Esophagus muscularis mucosa (tissue), 4 donors: ENCODE measurements at regions not wholly inside any gene's neighbourhood (a gene's known extent, or its start where the extent isn't known, plus 50 kb on each side); places are given as distances from the start of the nearest gene placed in this dataset.

Experiments used
- DNase-seq: peaks from one replicate; pipeline ENCODE4 v3.0.0-alpha.2; 2017; ENCODE audit errors: extremely low spot score
- H3K27ac ChIP-seq, 4 donors: fragments of 200-600 bp; sonication (generic); replicated peaks in 1 of 4; 1 replicate in 3 of 4; 2 replicates in 1 of 4; pipeline ENCODE4 v1.5.1; 2016 to 2019; ENCODE audit warnings: mild to moderate bottlenecking in 1 of 4
- H3K27me3 ChIP-seq, 4 donors: fragments of 200-600 bp; sonication (generic); one replicate each; pipeline versions ENCODE4 v1.5.1 to v1.6.0; 2016 to 2019
- H3K36me3 ChIP-seq, 4 donors: fragments of 200-600 bp; sonication (generic); one replicate each; pipeline ENCODE4 v1.5.1; 2016 to 2019
- H3K4me1 ChIP-seq, 4 donors: fragments of 200-600 bp; sonication (generic); one replicate each; pipeline ENCODE4 v1.5.1; 2016 to 2019
- H3K4me3 ChIP-seq, 4 donors: fragments of 200-600 bp; sonication (generic); 1 replicate in 2 of 4; 2 replicates in 2 of 4; pipeline ENCODE4 v1.5.1; 2016 to 2019; ENCODE audit warnings: mild to moderate bottlenecking in 4 of 4, moderate library complexity in 1 of 4
- H3K9me3 ChIP-seq, 4 donors: fragments of 200-600 bp; sonication (generic); 1 replicate in 3 of 4; 2 replicates in 1 of 4; pipeline ENCODE4 v1.5.1; 2016 to 2019
- CTCF ChIP-seq, 3 experiments: fragments of 200-600 bp in 2 of 3; fragments of 450-650 bp in 1 of 3; sonication (generic) in 2 of 3; IDR thresholded peaks; one replicate each; pipeline ENCODE4 v1.5.1; 2017 to 2019; ENCODE audit warnings: antibody characterized with exemption in 3 of 3, mild to moderate bottlenecking in 2 of 3, moderate library complexity in 1 of 3
- EP300 ChIP-seq: sonication (generic); formaldehyde crosslinking; IDR thresholded peaks from one replicate; pipeline ENCODE4 v1.6.1; 2017; ENCODE audit warnings: antibody characterized with exemption
- POLR2A ChIP-seq: fragments of 450-650 bp; IDR thresholded peaks from one replicate; pipeline ENCODE4 v1.6.1; 2017; ENCODE audit warnings: antibody characterized with exemption, moderate library complexity, mild to moderate bottlenecking, low read depth
- POLR2AphosphoS5 ChIP-seq, 2 donors: sonication (generic); formaldehyde crosslinking; IDR thresholded peaks; one replicate each; pipeline ENCODE4 v1.6.1; 2017; ENCODE audit warnings: antibody characterized with exemption in 2 of 2
- WGBS: methylation state at CpG from one replicate; pipeline ENCODE4 v1.1.5; 2018; 5-methylcytosine and 5-hydroxymethylcytosine counted together
- intact Hi-C: fragments of 100-400 bp; cut with DNase I; formaldehyde crosslinking; loops from one replicate; pipeline ENCODE4 v1.15.1; 2023

- TF ChIP-seq CTCF (IDR thresholded peaks at IDR 0.05) = no peak
- no peak for TF ChIP-seq POLR2AphosphoS5 (IDR thresholded peaks at IDR 0.05)
- no peak for TF ChIP-seq POLR2A
- no peak for TF ChIP-seq EP300
- H3K36me3 ChIP-seq = no peaks in the 10 kb centered on the region
- no peak overlapping the region for H3K4me3 ChIP-seq
- intact Hi-C loops = no loop called here
- no peaks in the 10 kb centered on the region for H3K27me3 ChIP-seq
- no peaks in the 10 kb centered on the region for H3K9me3 ChIP-seq
- no peaks in the 10 kb centered on the region for H3K4me1 ChIP-seq
- H3K27ac ChIP-seq = no peak overlapping the region
- DNase-seq = no peak
These were observed 567.9 kb downstream of the CDH9 start for GRCh38 chr5:26470439-26470838.

GRCh38 chr5:26439121-26439520 lies 599.3 kb downstream of the CDH9 start:
- TF ChIP-seq POLR2AphosphoS5 (IDR thresholded peaks at IDR 0.05) = no peak
- no peak for TF ChIP-seq POLR2A
- no peak for TF ChIP-seq EP300
- no peak for TF ChIP-seq CTCF (IDR thresholded peaks at IDR 0.05)
- Histone ChIP-seq H3K27ac (no peak overlapping the region), H3K4me1 (no peaks in the 10 kb centered on the region), H3K9me3 (no peaks in the 10 kb centered on the region), H3K36me3 (no peaks in the 10 kb centered on the region), H3K27me3 (no peaks in the 10 kb centered on the region), H3K4me3 (no peak overlapping the region)
- 73% methylated on average over 1 of the region's 1 CpG for WGBS
- intact Hi-C loops = no loop called here
- no peak for DNase-seq

DNA sequence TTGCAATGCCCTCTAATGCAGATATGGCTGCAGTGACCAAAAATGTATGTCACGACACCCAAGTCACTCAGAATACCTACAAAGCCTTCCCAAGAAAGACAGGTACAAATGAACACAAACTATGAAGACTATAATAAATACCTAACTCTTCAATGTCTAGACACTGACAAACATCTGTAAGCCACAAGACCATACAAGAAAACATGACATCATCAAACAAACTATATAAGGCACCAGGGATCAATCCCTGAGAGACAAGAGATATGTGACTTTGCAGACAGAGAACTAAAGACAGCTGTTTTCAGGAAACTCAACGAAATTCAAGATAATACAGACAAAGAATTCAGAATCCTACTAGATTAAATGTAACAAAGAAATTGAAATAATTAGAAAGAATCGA lies 603.7 kb downstream of the CDH9 start:
- 78% methylated on average over 3 of the region's 3 CpGs for WGBS
- no peaks in the 10 kb centered on the region for H3K9me3 ChIP-seq
- TF ChIP-seq EP300 (no peak), POLR2AphosphoS5 (IDR thresholded peaks at IDR 0.05) (no peak), POLR2A (no peak), CTCF (IDR thresholded peaks at IDR 0.05) (no peak)

DNA sequence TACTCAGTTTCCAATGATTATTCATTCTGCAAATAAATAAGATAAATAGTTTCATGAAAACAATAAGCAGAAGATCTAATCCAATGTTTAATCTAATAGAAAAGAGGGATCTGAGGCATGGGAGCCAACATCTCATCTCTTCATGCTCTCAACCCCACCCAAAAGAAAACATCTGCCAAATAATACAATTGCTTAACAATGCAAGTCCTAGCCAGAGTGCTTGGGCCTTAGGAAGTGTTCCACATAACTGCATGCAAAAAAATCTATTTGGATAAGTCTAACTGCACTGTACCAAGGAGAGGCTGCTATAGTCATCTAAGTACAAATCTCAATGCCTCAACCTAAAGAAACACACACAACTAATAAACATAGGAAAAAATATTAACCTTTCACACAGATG lies 606.0 kb downstream of the CDH9 start:
- H3K4me3 ChIP-seq = no peak overlapping the region
- TF ChIP-seq POLR2AphosphoS5 (IDR thresholded peaks at IDR 0.05) = no peak
- TF ChIP-seq CTCF (IDR thresholded peaks at IDR 0.05) = no peak
- TF ChIP-seq POLR2A = no peak
- no peak for TF ChIP-seq EP300
- H3K4me1 ChIP-seq = no peaks in the 10 kb centered on the region
- no peak for DNase-seq
- H3K27me3 ChIP-seq = no peaks in the 10 kb centered on the region
- no peaks in the 10 kb centered on the region for H3K9me3 ChIP-seq
- H3K27ac ChIP-seq = no peak overlapping the region
- no peaks in the 10 kb centered on the region for H3K36me3 ChIP-seq
- intact Hi-C loops = no loop called here

More for the DNA sequence above, 603.7 kb downstream of the CDH9 start:
- Histone ChIP-seq H3K4me3 (no peak overlapping the region), H3K27me3 (no peaks in the 10 kb centered on the region), H3K4me1 (no peaks in the 10 kb centered on the region), H3K27ac (no peak overlapping the region), H3K36me3 (no peaks in the 10 kb centered on the region)
- no peak for DNase-seq
- intact Hi-C loops = no loop called here

- intact Hi-C loops = no loop called here
- DNase-seq = no peak
- 100% methylated on average over 2 of the region's 2 CpGs for WGBS
These were observed 608.1 kb downstream of the CDH9 start for GRCh38 chr5:26430323-26430722.

More at GRCh38 chr5:26430323-26430722, 608.1 kb downstream of the CDH9 start:
- TF ChIP-seq POLR2AphosphoS5 (IDR thresholded peaks at IDR 0.05) (no peak), POLR2A (no peak), CTCF (IDR thresholded peaks at IDR 0.05) (no peak), EP300 (no peak)
- no peaks in the 10 kb centered on the region for H3K4me1 ChIP-seq
- no peaks in the 10 kb centered on the region for H3K36me3 ChIP-seq
- H3K27me3 ChIP-seq = no peaks in the 10 kb centered on the region
- no peak overlapping the region for H3K27ac ChIP-seq
- H3K4me3 ChIP-seq = no peak overlapping the region
- H3K9me3 ChIP-seq = no peaks in the 10 kb centered on the region
